ENCODE measurements at regions not wholly inside any gene's neighbourhood (a gene's known extent, or its start where the extent isn't known, plus 50 kb on each side); places are given as distances from the start of the nearest gene placed in this dataset.
A peak's percentile ranks its signal among the peaks of the same experiment; 100 is the strongest.
"Not testable (repeated sequence)": the region's sequence is repeated elsewhere in the genome, so short reads cannot be mapped to it uniquely, and the experiment has no call there.

GRCh38 chr6:26233649-26234420, 131.2 kb upstream of the BTN3A2 start:
- H3K4me3 Mint-ChIP-seq (ENCODE audit: unreplicated experiment) = peak overlapping the region; percentile 73
- no peak for DNase-seq (ENCODE audit: low spot score)
- no peaks in the 10 kb centered on the region for H3K27me3 Mint-ChIP-seq (ENCODE audit: low read depth)
- no peaks in the 10 kb centered on the region for H3K36me3 Mint-ChIP-seq (ENCODE audit: low read depth)
- no peaks in the 10 kb centered on the region for H3K9me3 Mint-ChIP-seq (ENCODE audit: low read depth)
- peak overlapping the region; percentile 58 for H3K27ac Mint-ChIP-seq (ENCODE audit: unreplicated experiment)
- TF ChIP-seq CTCF (IDR thresholded peaks at IDR 0.05) = no peak
- peaks cover 23% of the 10 kb centered on the region for H3K4me1 Mint-ChIP-seq (ENCODE audit: low read depth)

GRCh38 chr6:26234421-26235301, 130.3 kb upstream of the BTN3A2 start:
- Mint-ChIP-seq H3K4me3 (ENCODE audit: unreplicated experiment) (peak overlapping the region; percentile 73), H3K9me3 (ENCODE audit: low read depth) (no peaks in the 10 kb centered on the region), H3K4me1 (ENCODE audit: low read depth) (peaks cover 23% of the 10 kb centered on the region), H3K27me3 (ENCODE audit: low read depth) (no peaks in the 10 kb centered on the region), H3K27ac (ENCODE audit: unreplicated experiment) (peak overlapping the region; percentile 58), H3K36me3 (ENCODE audit: low read depth) (no peaks in the 10 kb centered on the region)
- peak; percentile 5 for TF ChIP-seq CTCF (IDR thresholded peaks at IDR 0.05)
- DNase-seq (ENCODE audit: low spot score) = no peak

- no peak for TF ChIP-seq CTCF (IDR thresholded peaks at IDR 0.05)
- Mint-ChIP-seq H3K27ac (ENCODE audit: unreplicated experiment) (peak overlapping the region; percentile 58), H3K27me3 (ENCODE audit: low read depth) (no peaks in the 10 kb centered on the region), H3K36me3 (ENCODE audit: low read depth) (no peaks in the 10 kb centered on the region), H3K9me3 (ENCODE audit: low read depth) (no peaks in the 10 kb centered on the region), H3K4me1 (ENCODE audit: low read depth) (peaks cover 23% of the 10 kb centered on the region), H3K4me3 (ENCODE audit: unreplicated experiment) (peak overlapping the region; percentile 73)
- no peak for DNase-seq (ENCODE audit: low spot score)
These were observed 129.7 kb upstream of the BTN3A2 start for GRCh38 chr6:26235302-26235670.

- not testable (repeated sequence) for H3K27me3 Mint-ChIP-seq (ENCODE audit: low read depth); H3K9me3 Mint-ChIP-seq (ENCODE audit: low read depth); H3K27ac Mint-ChIP-seq (ENCODE audit: unreplicated experiment); H3K4me3 Mint-ChIP-seq (ENCODE audit: unreplicated experiment); H3K36me3 Mint-ChIP-seq (ENCODE audit: low read depth); DNase-seq (ENCODE audit: low spot score)
- peaks cover 12% of the 10 kb centered on the region for H3K4me1 Mint-ChIP-seq (ENCODE audit: low read depth)
These were observed 125.6 kb upstream of the BTN3A2 start for GRCh38 chr6:26239415-26239814.

- Mint-ChIP-seq H3K9me3 (ENCODE audit: low read depth) (no peaks in the 10 kb centered on the region), H3K36me3 (ENCODE audit: low read depth) (no peaks in the 10 kb centered on the region), H3K4me3 (ENCODE audit: unreplicated experiment) (no peak overlapping the region), H3K27me3 (ENCODE audit: low read depth) (no peaks in the 10 kb centered on the region), H3K4me1 (ENCODE audit: low read depth) (peaks cover 2% of the 10 kb centered on the region), H3K27ac (ENCODE audit: unreplicated experiment) (no peak overlapping the region)
- no peak for DNase-seq (ENCODE audit: low spot score)
- TF ChIP-seq CTCF (IDR thresholded peaks at IDR 0.05) = no peak
These were observed 124.6 kb upstream of the BTN3A2 start for GRCh38 chr6:26240157-26241032.
